ENCODE measurements at regions not wholly inside any gene's neighbourhood (a gene's known extent, or its start where the extent isn't known, plus 50 kb on each side); places are given as distances from the start of the nearest gene placed in this dataset.

DNA sequence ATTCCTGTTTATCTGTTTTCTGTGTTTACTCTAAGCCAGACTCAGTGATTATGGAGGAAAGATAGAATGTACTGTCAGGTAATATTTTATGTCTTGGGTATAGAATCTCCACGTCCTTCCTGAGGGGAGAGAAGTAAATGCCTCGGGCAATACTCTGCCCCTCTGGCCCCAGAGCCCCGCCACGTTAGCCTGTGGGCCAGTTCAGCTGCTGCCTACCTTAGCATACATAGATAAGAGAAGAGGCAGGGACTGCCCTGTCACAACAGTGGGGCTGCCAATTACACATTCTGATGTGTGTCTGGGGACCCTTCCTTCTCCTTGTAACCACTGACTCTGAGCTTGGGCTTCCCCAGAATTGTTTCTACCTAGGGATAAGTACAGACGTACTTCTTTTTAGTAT lies 347.7 kb upstream of the ATP11B start:
- Mint-ChIP-seq H3K27ac (no peak overlapping the region), H3K9me3 (no peaks in the 10 kb centered on the region), H3K4me3 (no peak overlapping the region), H3K4me1 (no peaks in the 10 kb centered on the region), H3K36me3 (no peaks in the 10 kb centered on the region), H3K27me3 (no peaks in the 10 kb centered on the region)
- no peak for DNase-seq

GRCh38 chr3:182450942-182451787 lies 342.1 kb upstream of the ATP11B start:
- Mint-ChIP-seq H3K9me3 (peaks cover 2% of the 10 kb centered on the region), H3K4me1 (no peaks in the 10 kb centered on the region)

GRCh38 chr3:182451871-182452270 lies 341.4 kb upstream of the ATP11B start:
- Mint-ChIP-seq H3K4me1 (no peaks in the 10 kb centered on the region), H3K9me3 (peaks cover 2% of the 10 kb centered on the region), H3K27ac (no peak overlapping the region), H3K27me3 (no peaks in the 10 kb centered on the region), H3K36me3 (no peaks in the 10 kb centered on the region), H3K4me3 (no peak overlapping the region)
- DNase-seq, result no peak

More at GRCh38 chr3:182450942-182451787, 342.1 kb upstream of the ATP11B start:
- no peak overlapping the region for H3K4me3 Mint-ChIP-seq
- no peaks in the 10 kb centered on the region for H3K27me3 Mint-ChIP-seq
- no peak overlapping the region for H3K27ac Mint-ChIP-seq
- no peak for DNase-seq
- no peaks in the 10 kb centered on the region for H3K36me3 Mint-ChIP-seq

DNA sequence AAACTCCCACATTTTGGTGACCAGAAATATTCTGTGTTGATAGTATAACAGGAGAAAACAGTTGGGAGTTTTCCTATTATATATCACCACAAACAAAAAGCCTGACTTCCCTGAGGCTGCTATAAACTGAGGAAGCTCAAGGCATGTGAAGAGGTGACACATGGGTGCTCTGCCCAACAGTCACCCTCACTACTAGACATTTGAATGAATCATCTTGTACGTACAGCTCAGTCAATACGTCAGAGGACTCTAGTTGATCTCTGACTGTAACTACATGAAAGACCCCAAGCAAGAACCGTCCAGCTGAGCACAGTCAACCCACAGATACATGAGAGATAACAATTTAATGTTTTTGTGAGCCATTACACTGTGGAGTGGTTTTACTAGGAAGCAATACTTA lies 338.3 kb upstream of the ATP11B start:
- no peaks in the 10 kb centered on the region for H3K27me3 Mint-ChIP-seq
- H3K4me1 Mint-ChIP-seq, result no peaks in the 10 kb centered on the region
- H3K9me3 Mint-ChIP-seq, result peaks cover 2% of the 10 kb centered on the region

GRCh38 chr3:182460303-182460702 lies 333.0 kb upstream of the ATP11B start:
- no peak for DNase-seq
- no peak overlapping the region for H3K4me3 Mint-ChIP-seq
- no peaks in the 10 kb centered on the region for H3K36me3 Mint-ChIP-seq
- no peaks in the 10 kb centered on the region for H3K27me3 Mint-ChIP-seq
- H3K9me3 Mint-ChIP-seq, result peaks cover 4% of the 10 kb centered on the region
- H3K4me1 Mint-ChIP-seq, result no peaks in the 10 kb centered on the region
- no peak overlapping the region for H3K27ac Mint-ChIP-seq

More for the DNA sequence above, 338.3 kb upstream of the ATP11B start:
- DNase-seq, result no peak
- Mint-ChIP-seq H3K36me3 (no peaks in the 10 kb centered on the region), H3K4me3 (no peak overlapping the region), H3K27ac (no peak overlapping the region)

DNA sequence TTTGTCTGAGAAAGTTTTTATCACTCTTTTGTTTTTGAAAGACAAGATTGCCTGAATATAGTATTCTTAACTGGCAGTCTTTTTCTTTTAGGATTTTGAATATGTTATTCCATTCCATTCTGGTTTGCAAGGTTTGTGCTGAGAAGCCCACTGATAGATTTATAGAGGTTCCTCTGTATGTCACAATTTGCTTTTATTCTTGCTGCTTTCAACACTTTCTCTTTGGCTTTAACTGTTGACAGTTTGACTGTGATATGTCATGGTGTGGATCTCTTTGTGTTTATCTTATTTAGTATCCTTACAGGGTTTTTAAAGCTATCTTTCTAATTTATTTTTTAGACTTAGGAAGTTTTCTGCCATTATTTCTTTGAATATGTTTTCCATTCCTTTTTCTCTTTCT lies 331.2 kb upstream of the ATP11B start:
- H3K4me1 Mint-ChIP-seq, result no peaks in the 10 kb centered on the region
- no peak for DNase-seq
- H3K27ac Mint-ChIP-seq, result no peak overlapping the region
- no peaks in the 10 kb centered on the region for H3K36me3 Mint-ChIP-seq
- no peak overlapping the region for H3K4me3 Mint-ChIP-seq
- no peaks in the 10 kb centered on the region for H3K27me3 Mint-ChIP-seq
- peaks cover 2% of the 10 kb centered on the region for H3K9me3 Mint-ChIP-seq

DNA sequence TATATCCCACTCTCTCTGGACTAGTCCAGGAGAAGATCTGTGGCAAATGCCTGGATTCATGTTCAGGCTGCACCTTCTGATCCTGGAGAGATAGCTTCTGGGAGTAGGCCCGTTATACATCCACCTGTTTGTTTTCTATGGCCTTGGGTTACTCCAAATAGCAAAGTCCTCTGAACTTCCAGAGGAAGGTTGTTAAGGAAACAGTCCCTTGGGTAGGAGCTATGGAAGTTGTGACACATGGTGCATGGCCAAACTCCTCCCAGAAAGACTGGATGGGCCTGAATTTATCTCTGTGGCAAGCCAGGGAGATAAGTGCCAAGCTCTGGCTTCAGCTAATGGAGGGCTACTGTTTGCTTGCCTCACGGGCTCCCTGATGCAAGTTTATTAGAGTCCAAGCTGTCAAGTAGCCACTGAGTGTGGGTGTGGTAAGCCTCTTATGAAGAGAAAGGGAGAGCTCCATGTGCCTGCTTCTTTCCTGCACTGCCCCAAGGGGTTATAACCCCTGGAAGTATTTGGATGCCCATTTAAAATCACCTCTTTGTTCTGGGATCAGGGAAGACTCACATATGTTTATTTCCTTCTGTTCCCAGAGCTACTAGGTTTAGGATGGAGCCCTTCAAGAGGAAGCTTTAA lies 328.7 kb upstream of the ATP11B start:
- Mint-ChIP-seq H3K36me3 (no peaks in the 10 kb centered on the region), H3K4me1 (no peaks in the 10 kb centered on the region), H3K27me3 (no peaks in the 10 kb centered on the region), H3K4me3 (no peak overlapping the region), H3K9me3 (peaks cover 2% of the 10 kb centered on the region), H3K27ac (no peak overlapping the region)
- DNase-seq, result no peak

DNA sequence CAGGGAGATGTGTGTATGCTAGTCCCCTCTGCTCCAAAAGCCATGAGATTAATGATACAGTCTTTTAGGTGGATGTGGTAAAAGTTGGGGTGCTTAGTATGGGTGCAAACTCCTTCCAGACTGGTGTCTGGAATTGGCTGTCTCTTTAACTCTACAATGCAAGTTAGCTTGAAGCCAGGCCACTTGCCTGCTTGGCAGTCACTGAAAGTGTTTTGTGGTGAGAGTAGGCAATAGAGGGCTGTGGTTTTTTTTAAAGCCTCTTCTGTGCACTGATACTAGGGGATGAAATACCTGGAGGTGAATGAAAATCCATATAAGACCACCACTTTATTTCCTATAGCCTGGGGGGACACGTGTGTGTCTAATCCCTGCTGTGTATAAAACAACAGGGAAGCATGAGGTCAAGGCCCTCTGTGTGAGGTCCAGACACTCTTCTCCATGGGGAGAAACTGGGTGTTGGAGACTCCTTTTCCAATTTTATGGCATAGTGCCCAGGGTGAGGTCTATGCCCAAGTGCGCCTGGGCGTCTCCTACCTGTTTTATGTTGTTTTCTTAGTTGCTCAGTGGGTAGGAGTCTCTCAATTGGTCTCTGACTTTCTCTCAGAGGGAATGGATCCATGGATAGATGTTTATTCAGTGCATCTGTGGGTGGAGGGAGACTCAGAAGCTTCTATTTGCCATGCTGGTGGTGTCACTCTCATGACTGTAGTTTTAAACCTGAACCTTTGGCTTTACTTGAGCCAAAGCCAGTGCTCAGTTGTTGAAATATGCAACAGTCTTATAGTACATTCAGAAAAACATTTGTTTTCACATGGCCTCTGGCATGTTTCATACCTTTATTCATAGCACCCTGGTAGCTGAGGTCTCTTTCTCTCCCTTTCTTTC lies 327.8 kb upstream of the ATP11B start:
- Mint-ChIP-seq H3K9me3 (peaks cover 2% of the 10 kb centered on the region), H3K4me1 (no peaks in the 10 kb centered on the region), H3K27me3 (no peaks in the 10 kb centered on the region), H3K27ac (no peak overlapping the region), H3K4me3 (no peak overlapping the region), H3K36me3 (no peaks in the 10 kb centered on the region)
- no peak for DNase-seq

GRCh38 chr3:182469086-182469485 lies 324.2 kb upstream of the ATP11B start:
- no peaks in the 10 kb centered on the region for H3K9me3 Mint-ChIP-seq
- H3K36me3 Mint-ChIP-seq, result no peaks in the 10 kb centered on the region
- no peaks in the 10 kb centered on the region for H3K27me3 Mint-ChIP-seq

GRCh38 chr3:182470187-182470586 lies 323.1 kb upstream of the ATP11B start:
- Mint-ChIP-seq H3K27ac (no peak overlapping the region), H3K36me3 (no peaks in the 10 kb centered on the region), H3K9me3 (no peaks in the 10 kb centered on the region), H3K4me1 (no peaks in the 10 kb centered on the region), H3K4me3 (no peak overlapping the region), H3K27me3 (no peaks in the 10 kb centered on the region)
- DNase-seq, result no peak

More at GRCh38 chr3:182469086-182469485, 324.2 kb upstream of the ATP11B start:
- Mint-ChIP-seq H3K27ac (no peak overlapping the region), H3K4me1 (no peaks in the 10 kb centered on the region), H3K4me3 (no peak overlapping the region)
- no peak for DNase-seq

DNA sequence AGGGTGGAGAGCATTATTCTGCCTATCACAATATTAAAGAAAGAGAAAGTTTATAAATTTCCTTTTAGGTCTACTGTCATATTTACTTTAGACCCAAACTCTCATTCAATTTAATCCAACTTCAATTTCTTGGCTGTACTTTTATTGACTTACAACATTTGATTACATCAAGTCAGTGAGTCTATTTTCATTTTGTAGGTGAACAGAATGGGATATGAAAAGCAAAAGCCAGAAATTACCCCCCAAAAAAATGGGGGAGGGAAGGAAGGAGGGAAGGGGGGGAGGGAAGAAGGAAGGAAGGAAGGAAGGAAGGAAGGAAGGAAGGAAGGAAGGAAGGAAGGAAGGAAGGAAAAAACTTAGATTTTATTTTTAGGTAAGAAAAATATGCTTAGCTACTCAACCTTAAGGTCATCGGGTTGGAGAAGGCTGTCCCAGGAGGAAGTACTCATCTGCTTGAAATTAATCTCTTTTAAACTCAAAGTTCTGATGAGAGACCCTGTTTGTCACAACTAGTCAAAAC lies 320.1 kb upstream of the ATP11B start:
- no peak for DNase-seq
- no peaks in the 10 kb centered on the region for H3K4me1 Mint-ChIP-seq
- no peaks in the 10 kb centered on the region for H3K36me3 Mint-ChIP-seq
- H3K27ac Mint-ChIP-seq, result no peak overlapping the region
- no peak overlapping the region for H3K4me3 Mint-ChIP-seq
- no peaks in the 10 kb centered on the region for H3K27me3 Mint-ChIP-seq
- H3K9me3 Mint-ChIP-seq, result no peaks in the 10 kb centered on the region

GRCh38 chr3:182478369-182478768 lies 314.9 kb upstream of the ATP11B start:
- no peak overlapping the region for H3K4me3 Mint-ChIP-seq
- DNase-seq, result no peak
- no peaks in the 10 kb centered on the region for H3K36me3 Mint-ChIP-seq
- H3K27ac Mint-ChIP-seq, result no peak overlapping the region
- no peaks in the 10 kb centered on the region for H3K4me1 Mint-ChIP-seq
- H3K9me3 Mint-ChIP-seq, result no peaks in the 10 kb centered on the region
- no peaks in the 10 kb centered on the region for H3K27me3 Mint-ChIP-seq

DNA sequence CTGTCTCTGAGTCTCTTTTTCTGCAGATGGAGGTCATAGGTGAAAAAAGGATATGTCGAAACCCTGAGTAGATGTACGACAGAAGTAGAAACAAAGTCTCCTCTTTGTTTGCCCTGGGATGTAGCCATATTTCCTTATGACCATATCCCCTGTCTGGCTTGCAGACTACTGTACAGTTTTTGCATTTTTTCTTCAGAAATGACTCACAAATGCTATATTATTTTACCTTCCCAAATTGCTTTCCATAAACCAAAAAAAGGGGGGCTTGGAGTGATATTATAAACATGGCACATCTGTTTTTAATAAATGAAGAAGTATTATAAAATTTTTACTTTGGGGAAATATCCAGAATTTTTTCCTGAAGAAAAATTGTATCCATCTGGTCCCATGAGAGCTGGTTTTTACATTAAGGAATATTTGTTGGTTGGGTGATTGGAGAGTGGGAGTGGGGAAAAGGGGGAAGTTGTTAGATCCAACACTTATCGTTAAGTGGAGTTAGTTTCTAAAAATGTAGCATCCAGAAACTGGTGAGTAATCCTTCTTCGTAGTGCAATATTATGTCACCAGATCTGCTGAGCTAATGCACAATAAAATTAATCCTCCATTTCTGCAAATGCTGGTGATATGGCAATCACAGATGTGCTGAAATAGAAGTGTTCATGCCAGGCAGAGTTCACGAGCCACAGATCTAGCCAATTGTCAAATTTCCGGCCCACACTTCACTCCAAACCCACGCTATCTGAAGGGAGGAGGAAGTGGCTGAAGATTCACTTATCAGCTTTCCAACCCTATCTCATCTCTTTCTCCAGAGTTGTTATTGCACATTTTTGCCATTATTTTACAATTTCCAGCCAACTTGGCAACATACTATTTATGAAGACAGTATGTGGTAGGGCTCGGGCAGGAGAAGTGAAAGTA lies 313.6 kb upstream of the ATP11B start:
- Mint-ChIP-seq H3K27me3 (no peaks in the 10 kb centered on the region), H3K27ac (no peak overlapping the region), H3K36me3 (no peaks in the 10 kb centered on the region), H3K9me3 (no peaks in the 10 kb centered on the region), H3K4me1 (no peaks in the 10 kb centered on the region), H3K4me3 (no peak overlapping the region)
- DNase-seq, result no peak

- Mint-ChIP-seq H3K4me1 (no peaks in the 10 kb centered on the region), H3K27ac (no peak overlapping the region), H3K4me3 (no peak overlapping the region), H3K9me3 (no peaks in the 10 kb centered on the region), H3K36me3 (no peaks in the 10 kb centered on the region), H3K27me3 (no peaks in the 10 kb centered on the region)
- DNase-seq, result no peak
These were observed 310.6 kb upstream of the ATP11B start for GRCh38 chr3:182482705-182483104.

Data from activated naive CD8-positive, alpha-beta T cell treated with anti-CD3 and anti-CD28 coated beads for 36 hours (primary cell).